ENCODE measurements at regions not wholly inside any gene's neighbourhood (a gene's known extent, or its start where the extent isn't known, plus 50 kb on each side); places are given as distances from the start of the nearest gene placed in this dataset.

GRCh38 chr21:19864476-19864875, 1133.7 kb upstream of the NCAM2 start:
- Histone ChIP-seq H3K9me3 (no peaks in the 10 kb centered on the region), H3K36me3 (no peaks in the 10 kb centered on the region), H3K4me1 (no peaks in the 10 kb centered on the region), H3K4me3 (no peak overlapping the region), H3K27ac (no peak overlapping the region), H3K27me3 (no peaks in the 10 kb centered on the region)
- no peak for DNase-seq
- intact Hi-C loops (cut with DNase I): no loop called here
- 70 to 85% methylated on average over 2 of the region's 2 CpGs for WGBS, 2 donors
- TF ChIP-seq EP300 (IDR thresholded peaks at IDR 0.05) (no peak), POLR2AphosphoS5 (IDR thresholded peaks at IDR 0.05) (no peak), POLR2A (IDR thresholded peaks at IDR 0.05) (no peak), CTCF (IDR thresholded peaks at IDR 0.05) (no peak)

- H3K27me3 ChIP-seq: no peaks in the 10 kb centered on the region
- DNase-seq: no peak
- H3K4me1 ChIP-seq: no peaks in the 10 kb centered on the region
- H3K27ac ChIP-seq: no peak overlapping the region
- 91 to 92% methylated on average over 2 of the region's 2 CpGs for WGBS, 2 donors
- H3K4me3 ChIP-seq: no peak overlapping the region
- no peaks in the 10 kb centered on the region for H3K36me3 ChIP-seq
- intact Hi-C loops (cut with DNase I): no loop called here
- no peaks in the 10 kb centered on the region for H3K9me3 ChIP-seq
- TF ChIP-seq CTCF (IDR thresholded peaks at IDR 0.05) (no peak), POLR2A (IDR thresholded peaks at IDR 0.05) (no peak), POLR2AphosphoS5 (IDR thresholded peaks at IDR 0.05) (no peak), EP300 (IDR thresholded peaks at IDR 0.05) (no peak)
Measured at GRCh38 chr21:19870682-19871081, 1127.5 kb upstream of the NCAM2 start.

GRCh38 chr21:19874521-19874920, 1123.7 kb upstream of the NCAM2 start:
- Histone ChIP-seq H3K4me3 (no peak overlapping the region), H3K9me3 (no peaks in the 10 kb centered on the region), H3K36me3 (no peaks in the 10 kb centered on the region), H3K4me1 (no peaks in the 10 kb centered on the region), H3K27ac (no peak overlapping the region), H3K27me3 (no peaks in the 10 kb centered on the region)
- 83 to 85% methylated on average over 2 of the region's 2 CpGs for WGBS, 2 donors
- TF ChIP-seq POLR2AphosphoS5 (IDR thresholded peaks at IDR 0.05) (no peak), CTCF (IDR thresholded peaks at IDR 0.05) (no peak), POLR2A (IDR thresholded peaks at IDR 0.05) (no peak), EP300 (IDR thresholded peaks at IDR 0.05) (no peak)
- no peak for DNase-seq
- intact Hi-C loops (cut with DNase I): no loop called here

- TF ChIP-seq POLR2A (IDR thresholded peaks at IDR 0.05) (no peak), POLR2AphosphoS5 (IDR thresholded peaks at IDR 0.05) (no peak), EP300 (IDR thresholded peaks at IDR 0.05) (no peak), CTCF (IDR thresholded peaks at IDR 0.05) (no peak)
- intact Hi-C loops (cut with DNase I): no loop called here
- Histone ChIP-seq H3K4me3 (no peak overlapping the region), H3K27me3 (no peaks in the 10 kb centered on the region), H3K9me3 (no peaks in the 10 kb centered on the region), H3K36me3 (no peaks in the 10 kb centered on the region), H3K4me1 (no peaks in the 10 kb centered on the region), H3K27ac (no peak overlapping the region)
- DNase-seq: no peak
- 91 to 95% methylated on average over 3 of the region's 3 CpGs for WGBS, 2 donors
Measured at GRCh38 chr21:19878133-19878532, 1120.1 kb upstream of the NCAM2 start.

- intact Hi-C loops (cut with DNase I): no loop called here
- Histone ChIP-seq H3K27me3 (no peaks in the 10 kb centered on the region), H3K4me3 (no peak overlapping the region), H3K27ac (no peak overlapping the region), H3K4me1 (no peaks in the 10 kb centered on the region), H3K9me3 (no peaks in the 10 kb centered on the region), H3K36me3 (no peaks in the 10 kb centered on the region)
- DNase-seq: no peak
- 95 to 96% methylated on average over 11 of the region's 11 CpGs for WGBS, 2 donors
- TF ChIP-seq EP300 (IDR thresholded peaks at IDR 0.05) (no peak), CTCF (IDR thresholded peaks at IDR 0.05) (no peak), POLR2AphosphoS5 (IDR thresholded peaks at IDR 0.05) (no peak), POLR2A (IDR thresholded peaks at IDR 0.05) (no peak)
Measured at GRCh38 chr21:19899645-19900044, 1098.6 kb upstream of the NCAM2 start.
